ENCODE measurements at regions not wholly inside any gene's neighbourhood (a gene's known extent, or its start where the extent isn't known, plus 50 kb on each side); places are given as distances from the start of the nearest gene placed in this dataset.

GRCh38 chr6:120918137-120918536 is 416.1 kb downstream of the TBC1D32 start:
- DNase-seq, result no peak

- no peak for DNase-seq
These were observed 417.4 kb downstream of the TBC1D32 start for GRCh38 chr6:120916844-120917243.

- DNase-seq, result no peak
These were observed 420.8 kb downstream of the TBC1D32 start for GRCh38 chr6:120913486-120913885.

- DNase-seq, result no peak
These were observed 425.5 kb downstream of the TBC1D32 start for GRCh38 chr6:120908767-120909166.

GRCh38 chr6:120903836-120904235 is 430.4 kb downstream of the TBC1D32 start:
- DNase-seq, result no peak

GRCh38 chr6:120899932-120900331 is 434.3 kb downstream of the TBC1D32 start:
- DNase-seq, result no peak

- DNase-seq, result no peak
These were observed 440.2 kb downstream of the TBC1D32 start for GRCh38 chr6:120894077-120894476.

- no peak for DNase-seq
These were observed 457.3 kb downstream of the TBC1D32 start for GRCh38 chr6:120876931-120877330.

- no peak for DNase-seq
These were observed 457.9 kb downstream of the TBC1D32 start for GRCh38 chr6:120876424-120876823.

GRCh38 chr6:120875900-120876299 is 458.4 kb downstream of the TBC1D32 start:
- no peak for DNase-seq

- DNase-seq, result no peak
These were observed 459.9 kb downstream of the TBC1D32 start for GRCh38 chr6:120874422-120874821.

GRCh38 chr6:120873125-120873865 is 461.0 kb downstream of the TBC1D32 start:
- DNase-seq, result no peak

GRCh38 chr6:120872262-120872578 is 462.1 kb downstream of the TBC1D32 start:
- DNase-seq, result no peak

- no peak for DNase-seq
These were observed 462.6 kb downstream of the TBC1D32 start for GRCh38 chr6:120871416-120872261.

- DNase-seq, result no peak
These were observed 464.9 kb downstream of the TBC1D32 start for GRCh38 chr6:120869397-120869796.

GRCh38 chr6:120857422-120857821 is 476.9 kb downstream of the TBC1D32 start:
- no peak for DNase-seq

GRCh38 chr6:120854583-120854982 is 479.7 kb downstream of the TBC1D32 start:
- DNase-seq, result no peak

- no peak for DNase-seq
These were observed 480.8 kb downstream of the TBC1D32 start for GRCh38 chr6:120853489-120853888.

- DNase-seq, result no peak
These were observed 481.9 kb downstream of the TBC1D32 start for GRCh38 chr6:120852293-120852849.

- DNase-seq, result no peak
These were observed 508.0 kb downstream of the TBC1D32 start for GRCh38 chr6:120826253-120826652.

- DNase-seq, result no peak
These were observed 517.5 kb downstream of the TBC1D32 start for GRCh38 chr6:120816794-120817193.

GRCh38 chr6:120805276-120805675 is 529.0 kb downstream of the TBC1D32 start:
- DNase-seq, result no peak

- DNase-seq, result no peak
These were observed 529.7 kb downstream of the TBC1D32 start for GRCh38 chr6:120804612-120805011.

GRCh38 chr6:120786682-120787081 is 547.6 kb downstream of the TBC1D32 start:
- no peak for DNase-seq

Measured in NCI-H2107 (cell line).